HCEC 1CT (cell line): ENCODE measurements at regions not wholly inside any gene's neighbourhood (a gene's known extent, or its start where the extent isn't known, plus 50 kb on each side); places are given as distances from the start of the nearest gene placed in this dataset.

Experiments
- DNase-seq: peaks from one replicate; pipeline ENCODE4 v3.0.0-alpha.2; 2017

DNA sequence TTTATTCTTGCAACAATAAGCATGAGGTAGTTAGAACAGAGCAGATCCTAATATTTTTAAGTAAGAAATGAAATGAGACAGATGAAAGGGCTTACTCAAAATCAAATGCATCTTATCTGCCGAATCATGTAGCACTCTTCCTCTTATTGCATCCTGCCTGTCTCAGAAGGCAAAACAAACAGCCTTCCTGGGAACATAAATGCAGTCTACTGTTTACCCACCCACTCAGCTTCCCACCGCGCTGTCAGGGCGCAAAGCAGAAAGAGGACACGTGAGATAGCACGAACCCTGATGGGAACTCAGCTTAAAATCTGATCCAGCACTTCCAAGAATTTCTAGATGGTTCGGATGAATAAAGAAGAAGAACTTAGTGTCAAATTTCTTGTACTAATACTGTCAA is 114.4 kb upstream of the CDK1 start:
- DNase-seq, result no peak

DNA sequence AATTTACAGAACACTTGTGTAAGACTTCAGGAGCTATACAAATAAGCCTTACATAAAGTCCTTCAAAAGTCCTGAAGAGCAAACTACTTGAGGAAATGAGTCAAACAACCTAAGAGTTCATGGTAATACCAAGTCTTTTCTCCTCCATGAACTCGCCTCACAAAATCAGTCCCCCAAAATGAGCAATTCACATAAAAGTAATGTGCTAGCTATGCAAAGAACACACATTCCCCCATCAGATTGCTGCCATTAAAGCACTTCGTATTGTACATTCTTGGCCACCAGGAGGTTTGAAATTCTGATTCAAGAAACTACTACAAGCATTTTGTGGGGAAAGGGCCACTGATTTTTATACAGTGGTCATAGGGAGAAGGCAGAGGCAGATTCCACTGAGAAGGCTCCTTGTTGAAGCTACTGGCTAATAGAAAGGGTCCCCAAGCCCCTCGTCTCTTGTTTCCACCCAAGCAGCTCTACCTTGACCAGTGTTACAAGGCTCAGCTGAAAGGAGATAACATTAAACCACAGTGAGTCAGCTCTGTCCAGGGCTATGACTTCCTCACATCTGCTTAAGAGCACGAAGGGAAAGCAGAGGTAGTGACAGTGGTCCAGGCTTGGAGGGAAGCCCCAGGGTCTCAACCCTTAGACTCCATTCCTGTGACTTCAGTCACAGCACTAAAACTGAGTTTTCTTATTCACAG is 115.2 kb upstream of the CDK1 start:
- no peak for DNase-seq

DNA sequence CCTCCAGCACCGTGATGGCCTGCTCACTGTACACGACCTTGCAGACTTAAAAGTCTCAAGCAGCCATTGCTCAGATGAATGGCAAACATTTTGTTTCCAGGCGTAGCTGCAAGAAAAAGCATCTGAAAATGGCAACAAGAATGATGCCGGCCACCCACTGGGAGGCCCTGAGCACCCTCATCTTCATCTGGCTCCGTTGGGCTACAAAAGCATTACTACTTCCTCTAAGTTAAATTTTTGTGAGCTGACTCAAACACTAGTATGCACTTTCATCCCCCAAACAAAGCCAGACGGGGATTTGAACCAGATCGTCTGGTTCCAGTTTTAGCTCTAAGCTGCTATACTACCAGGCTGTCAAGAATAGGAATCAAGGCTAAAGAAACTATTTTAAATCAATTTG is 116.6 kb upstream of the CDK1 start:
- DNase-seq, result peak; percentile 71

DNA sequence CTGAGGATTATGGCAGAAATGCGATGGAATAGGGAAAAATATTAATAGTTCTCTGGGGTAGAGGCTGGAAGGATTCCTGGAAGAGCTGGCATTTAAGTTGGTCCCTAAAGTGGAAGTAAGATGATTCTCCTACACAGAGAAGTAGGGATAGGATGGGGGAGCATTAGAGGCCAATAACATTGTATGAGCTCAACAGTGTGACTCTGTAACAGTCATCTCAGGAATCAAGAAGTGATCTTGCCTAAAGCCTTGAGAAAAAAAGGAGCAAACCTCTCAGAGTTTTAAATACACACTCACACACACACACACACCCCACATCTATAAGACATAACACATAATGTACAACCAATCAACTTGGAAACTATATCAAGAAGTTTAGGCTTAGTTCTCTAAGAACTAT is 117.7 kb upstream of the CDK1 start:
- no peak for DNase-seq

DNA sequence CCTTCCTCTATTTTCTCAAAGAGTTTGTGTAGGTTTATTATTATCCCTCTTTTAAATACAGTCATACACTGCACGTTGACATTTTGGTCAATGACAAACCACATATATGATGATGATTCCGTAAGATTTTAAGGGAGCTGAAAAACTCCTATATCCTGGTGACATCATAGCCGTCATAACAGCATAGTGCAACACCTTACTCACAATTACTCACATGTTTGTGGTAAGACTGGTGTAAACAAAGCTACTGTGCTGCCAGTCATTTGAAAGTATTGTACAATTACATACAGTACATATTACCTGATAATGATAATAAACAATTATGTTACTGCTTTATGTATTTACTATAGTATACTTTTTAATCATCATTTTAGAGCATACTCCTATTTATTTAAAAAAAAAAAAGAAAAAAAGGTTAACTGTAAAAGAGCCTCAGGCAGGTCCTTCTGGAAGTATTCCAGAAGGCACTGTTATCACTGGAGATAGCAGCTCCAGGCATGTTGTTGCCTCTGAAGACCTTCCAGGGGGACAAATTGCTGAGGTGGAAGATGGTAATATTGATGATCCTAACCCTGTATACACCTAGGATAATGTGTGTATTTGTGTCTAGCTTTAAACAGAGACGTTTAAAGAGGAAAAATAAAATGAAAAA is 123.3 kb upstream of the CDK1 start:
- peak; percentile 63 for DNase-seq

DNA sequence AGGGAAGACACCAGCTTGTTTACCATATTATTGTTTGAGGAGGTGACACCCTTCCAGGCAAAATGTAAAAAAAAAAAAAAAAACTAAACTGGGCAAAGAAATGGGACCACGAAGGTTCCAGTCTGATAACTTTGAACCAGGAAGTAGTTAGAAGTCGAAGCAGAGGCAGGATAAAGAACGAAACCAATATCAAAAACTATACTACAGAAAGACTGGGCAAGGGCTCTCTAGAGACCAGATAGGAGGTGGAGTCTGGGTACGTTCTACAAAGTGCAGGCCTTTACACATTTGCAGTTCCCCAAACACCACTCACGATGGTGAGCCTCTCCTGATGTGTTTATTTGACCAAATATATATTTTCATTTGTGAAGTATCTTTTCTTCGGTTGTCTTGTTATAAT is 125.7 kb upstream of the CDK1 start:
- no peak for DNase-seq

DNA sequence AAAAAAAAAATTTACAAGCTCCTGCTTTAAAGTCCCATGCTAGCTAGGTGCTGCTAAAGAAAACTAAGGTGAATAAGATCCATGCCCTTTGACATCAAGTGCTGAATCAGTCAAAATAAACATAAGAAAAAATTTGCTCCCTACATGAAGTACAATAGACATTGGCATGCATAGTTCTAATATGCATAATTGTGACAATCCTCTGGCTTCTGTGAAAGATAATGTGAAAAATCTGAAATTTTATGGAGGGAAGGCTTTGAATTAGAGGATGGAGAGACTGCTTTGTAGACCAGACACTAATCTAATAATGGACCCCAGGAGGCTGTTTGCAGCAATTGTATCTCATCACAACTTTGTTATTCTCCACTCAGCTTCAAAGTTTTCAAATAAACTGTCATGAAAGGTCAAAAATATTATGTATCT is 127.9 kb upstream of the CDK1 start:
- DNase-seq, result no peak

DNA sequence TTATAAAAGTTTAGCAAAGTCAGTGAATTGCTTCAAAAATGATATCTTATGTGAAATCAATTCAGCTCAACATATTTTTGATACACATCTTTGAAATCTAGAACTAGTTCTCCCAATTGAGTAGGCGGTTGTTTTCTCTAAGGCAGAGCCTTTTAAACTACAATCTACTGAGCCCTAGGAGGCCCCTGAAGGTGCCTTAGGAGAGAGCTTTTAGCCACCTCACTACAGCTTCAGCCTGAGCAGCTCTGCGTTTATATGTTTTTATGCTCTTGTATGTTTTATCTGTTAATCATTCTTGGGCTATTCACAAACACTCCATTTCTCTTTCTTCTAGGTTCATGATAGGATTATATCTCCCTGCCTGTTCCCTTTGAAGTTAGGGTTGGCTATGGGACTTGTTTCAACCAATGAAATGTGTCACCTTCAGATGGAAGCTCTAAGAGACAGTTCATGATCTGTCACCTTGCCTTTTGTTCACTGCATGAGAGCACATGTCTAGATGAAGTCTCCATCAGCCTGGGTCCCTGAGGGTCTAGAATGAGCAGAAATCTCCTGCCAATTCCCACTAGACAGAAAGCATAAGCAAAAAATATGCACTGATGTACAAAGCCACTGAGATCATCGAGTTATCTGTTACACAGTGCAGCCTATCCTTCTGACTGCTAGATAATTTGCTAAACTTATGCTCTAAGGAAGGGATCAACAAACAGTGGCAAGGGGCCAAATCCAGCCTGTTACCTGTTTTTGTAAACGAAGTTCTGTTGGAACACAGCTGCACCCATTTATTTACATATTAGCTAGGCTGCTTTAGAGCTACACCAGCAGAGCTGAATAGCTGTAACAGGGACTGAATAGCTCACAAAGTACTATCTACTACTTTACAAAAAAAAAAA is 128.5 kb upstream of the CDK1 start:
- no peak for DNase-seq

DNA sequence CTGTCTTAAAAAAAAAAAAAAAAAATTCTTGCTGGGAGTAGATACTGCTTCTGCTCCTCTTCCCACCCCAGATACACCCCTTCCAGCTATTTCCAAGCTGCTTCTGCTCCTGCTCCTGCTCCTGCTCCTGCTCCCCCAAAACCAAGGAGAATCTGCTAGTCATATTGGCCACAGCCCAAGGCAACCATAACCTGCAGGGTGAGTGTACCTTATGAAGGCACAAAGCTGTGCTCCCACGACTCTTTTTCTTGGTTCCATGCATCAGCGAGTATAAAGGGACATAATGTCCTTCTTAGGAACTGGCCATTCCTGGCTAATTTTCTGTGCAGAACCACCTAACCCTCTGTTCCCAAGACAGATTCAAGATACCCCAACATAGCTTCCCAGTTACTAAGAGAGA is 129.5 kb upstream of the CDK1 start:
- DNase-seq, result no peak

DNA sequence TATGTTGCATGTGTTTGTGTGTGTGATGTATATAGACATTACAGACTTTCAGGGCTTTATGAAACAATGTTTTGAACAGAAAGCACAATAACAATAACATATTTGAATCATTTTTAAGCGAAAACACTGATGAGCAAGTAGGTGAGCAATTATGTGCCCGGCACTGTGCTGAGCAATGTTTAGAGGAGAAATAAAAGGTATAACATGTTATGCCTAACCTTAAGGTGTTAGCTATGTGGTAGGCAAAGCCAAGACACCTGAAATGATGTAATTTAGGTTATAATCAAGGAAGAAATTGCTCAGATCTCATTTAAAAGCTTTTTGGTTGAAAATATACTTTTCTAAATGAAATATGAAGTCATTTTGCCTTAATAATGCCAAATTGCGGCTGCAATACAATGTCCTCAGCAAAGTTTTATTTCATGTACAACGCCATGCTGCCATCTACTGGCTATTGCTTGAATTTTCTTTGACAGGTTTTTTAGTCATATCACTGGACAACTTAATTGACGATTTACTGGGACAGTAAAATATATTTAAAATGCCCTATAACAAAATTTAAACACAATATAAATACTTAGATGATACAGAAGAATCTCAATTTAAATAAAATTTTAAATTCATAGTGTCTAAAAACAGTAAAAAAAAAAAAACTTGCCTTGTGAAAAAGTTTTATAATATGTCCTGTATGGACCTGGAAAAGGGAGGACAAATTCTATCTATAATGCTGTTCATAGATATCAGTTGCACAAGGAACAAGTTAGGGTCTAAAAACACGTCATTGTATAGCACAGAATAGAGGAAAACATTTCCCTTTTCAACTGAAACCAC is 131.1 kb upstream of the CDK1 start:
- peak; percentile 28 for DNase-seq

DNA sequence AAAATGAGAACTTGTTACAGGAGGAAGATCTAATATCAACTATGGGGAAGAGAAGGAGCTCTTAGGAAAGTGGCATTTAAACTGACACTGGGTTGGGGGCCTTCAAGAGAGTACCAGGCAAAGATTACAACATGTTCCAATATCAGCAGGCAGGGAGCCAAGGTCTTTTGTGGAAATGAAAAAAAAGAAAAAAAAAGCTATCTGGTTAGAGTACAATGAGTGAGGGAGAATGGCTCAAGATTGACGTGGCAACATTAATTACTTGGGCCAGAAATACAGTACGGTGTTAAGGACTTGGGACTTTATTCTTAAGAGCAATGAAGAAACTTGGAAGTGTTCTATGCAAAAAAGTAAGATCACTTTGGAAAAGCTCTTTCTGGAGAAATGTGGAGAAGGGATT is 132.3 kb upstream of the CDK1 start:
- no peak for DNase-seq

DNA sequence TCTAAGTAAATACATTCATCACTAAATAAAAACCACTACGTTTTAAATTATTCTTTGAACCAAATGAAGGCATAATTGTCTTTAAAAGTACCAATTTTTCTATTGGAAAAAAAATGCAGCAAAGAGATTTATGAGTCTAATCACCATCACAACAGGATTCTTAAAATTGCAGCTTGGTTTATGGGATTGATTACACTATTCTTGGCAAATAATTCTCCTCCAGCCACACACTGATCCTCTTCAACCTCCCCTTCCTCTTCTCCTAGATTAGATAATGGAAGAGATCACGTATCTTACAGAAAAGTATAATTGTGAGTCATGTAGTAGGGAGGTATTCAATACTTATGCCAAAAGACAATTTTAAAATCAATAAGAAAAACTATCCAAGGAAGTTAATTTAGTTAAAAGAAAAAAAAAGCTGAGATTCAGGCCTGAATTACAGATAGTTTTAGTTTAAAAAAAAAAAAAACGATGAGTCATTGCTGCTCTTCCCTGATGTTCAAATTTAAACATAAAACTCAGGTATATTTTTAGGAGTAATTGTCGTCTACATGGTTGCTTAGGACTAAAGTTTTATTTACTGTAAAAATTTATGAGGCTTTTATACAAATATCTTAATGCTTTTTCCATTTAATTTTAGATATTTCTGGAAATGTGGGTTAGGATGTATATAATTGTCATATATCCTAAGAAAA is 133.7 kb upstream of the CDK1 start:
- DNase-seq, result no peak

DNA sequence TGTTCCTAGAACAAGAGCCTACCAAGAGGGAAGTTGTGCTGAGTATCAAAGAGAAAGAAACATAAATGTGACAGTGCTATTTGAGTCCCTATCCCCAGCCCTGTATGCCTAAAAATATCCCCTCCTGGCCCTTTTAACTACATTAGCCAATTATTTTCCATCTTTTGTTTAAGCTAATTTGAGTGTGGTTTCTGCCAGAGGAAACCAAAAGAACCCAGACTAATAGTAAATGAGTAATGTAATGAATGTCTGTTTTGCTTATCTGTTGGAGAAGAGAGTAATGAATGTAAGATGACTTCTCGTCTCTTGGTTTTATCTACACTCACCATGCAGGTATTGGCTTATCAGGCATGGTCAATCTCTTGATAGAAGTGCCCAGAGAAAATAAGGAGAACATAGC is 134.4 kb upstream of the CDK1 start:
- no peak for DNase-seq

DNA sequence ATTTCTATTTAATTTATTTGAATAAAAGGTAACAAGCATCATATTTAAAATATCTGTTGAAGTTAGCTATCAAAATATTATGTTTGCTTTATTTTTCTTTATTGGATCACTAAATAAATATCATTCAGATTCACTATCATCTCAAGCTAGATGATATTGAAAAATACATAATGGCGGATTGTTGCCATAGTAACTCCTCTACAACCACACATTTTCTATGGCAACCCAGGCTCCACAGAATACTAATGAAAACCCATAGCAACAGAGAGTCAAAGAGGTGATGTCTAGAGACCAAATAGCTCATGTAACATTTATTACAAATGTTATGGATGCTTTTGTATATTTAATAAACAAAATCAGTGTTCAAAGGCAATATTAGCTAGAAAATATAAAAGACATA is 148.9 kb upstream of the CDK1 start:
- DNase-seq, result no peak

DNA sequence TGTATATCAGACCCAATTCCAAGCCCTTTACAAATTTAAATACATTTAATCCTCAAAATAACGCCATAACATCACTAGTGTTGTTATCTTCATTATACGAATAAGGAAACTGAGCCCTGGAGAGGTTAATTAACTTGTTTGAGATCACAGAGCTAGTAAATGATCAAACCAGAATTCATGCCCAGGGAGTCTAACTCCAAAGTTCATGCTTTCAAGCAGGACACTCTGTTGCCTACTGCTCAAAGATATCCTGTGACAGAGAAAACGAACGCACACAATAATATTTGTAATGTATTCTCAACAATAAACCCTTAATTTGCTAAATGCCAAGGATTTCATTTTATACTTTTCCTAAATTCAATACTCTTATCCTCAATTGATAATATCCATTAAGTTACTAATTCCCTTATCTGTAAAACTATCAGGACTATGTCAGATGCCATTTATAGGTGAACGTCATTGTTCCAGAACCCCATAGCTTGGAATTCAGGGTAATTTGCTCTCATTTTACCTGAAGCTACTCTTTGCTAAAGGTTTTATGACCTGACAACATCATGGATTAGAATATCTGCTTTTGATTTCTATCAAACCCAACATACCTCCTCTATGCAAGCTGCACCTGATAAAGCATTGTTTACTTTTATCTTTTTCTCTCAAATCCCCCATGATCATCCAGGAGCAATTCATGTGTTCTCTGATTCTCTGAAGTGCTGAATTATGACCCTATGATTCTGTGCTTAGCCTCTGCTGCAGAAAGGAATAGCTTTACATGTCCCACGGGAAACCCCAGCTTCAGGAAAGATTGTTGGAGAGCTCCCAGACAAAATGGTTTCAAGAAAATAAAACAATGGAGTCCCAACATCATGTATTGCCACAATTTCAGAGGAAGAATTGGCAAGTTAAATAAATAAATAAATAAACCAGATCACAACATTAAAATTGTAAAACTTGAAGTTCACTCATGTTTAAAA is 150.2 kb upstream of the CDK1 start:
- no peak for DNase-seq

DNA sequence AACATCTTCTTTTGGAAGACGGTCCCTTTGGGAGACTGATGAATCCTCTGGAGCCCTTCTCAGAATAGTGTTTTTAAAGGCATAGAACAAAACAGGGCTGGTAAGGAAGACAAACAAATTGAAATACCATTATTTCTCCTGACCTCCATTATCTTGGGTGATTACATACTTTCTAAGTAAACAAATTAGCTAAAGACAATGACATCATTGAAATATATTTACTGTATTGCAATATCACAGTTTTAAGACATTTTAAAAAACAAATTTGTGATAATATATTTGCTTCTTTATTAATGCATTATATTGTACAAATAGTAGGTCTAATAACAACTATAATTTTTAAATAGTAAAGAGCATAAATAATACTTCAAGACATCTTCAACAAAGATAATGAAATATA is 152.2 kb upstream of the CDK1 start:
- no peak for DNase-seq

DNA sequence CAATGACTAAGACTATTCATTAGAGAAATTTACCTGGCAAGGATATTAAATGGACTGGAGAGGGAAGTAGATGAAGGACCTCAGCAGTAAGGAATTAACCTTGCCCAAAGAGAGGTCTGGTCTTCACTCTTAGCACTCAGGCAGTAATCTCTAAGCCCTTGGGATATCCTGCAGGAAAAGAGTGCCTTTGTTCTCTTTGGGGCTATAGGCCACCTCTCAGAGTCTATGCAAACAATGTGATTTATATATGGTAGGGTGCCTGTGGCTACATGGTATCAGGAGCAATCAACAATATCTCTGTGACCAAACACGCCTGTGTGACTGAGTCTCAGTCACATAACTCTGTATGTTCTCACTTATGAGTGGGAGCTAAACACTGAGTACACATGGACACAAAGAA is 154.7 kb upstream of the CDK1 start:
- DNase-seq, result no peak

DNA sequence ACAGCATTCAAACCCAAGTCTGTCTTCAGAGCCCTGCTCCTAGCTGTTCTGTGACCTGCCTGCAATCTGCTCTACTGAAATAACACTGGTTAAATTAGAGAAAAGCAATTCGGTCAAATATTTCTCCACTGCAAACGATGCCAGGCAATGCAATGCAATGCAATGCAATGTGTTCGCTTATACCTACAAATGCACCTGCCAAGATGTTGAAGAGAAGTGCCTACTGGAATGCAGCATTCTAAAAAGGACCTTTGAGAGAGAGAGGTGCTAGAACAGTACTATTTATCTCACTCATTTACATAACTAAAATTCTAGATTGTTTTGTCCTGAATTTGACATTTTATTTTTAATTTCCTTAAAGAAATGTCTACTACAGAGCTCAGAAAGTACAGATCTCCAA is 157.3 kb upstream of the CDK1 start:
- DNase-seq, result no peak

DNA sequence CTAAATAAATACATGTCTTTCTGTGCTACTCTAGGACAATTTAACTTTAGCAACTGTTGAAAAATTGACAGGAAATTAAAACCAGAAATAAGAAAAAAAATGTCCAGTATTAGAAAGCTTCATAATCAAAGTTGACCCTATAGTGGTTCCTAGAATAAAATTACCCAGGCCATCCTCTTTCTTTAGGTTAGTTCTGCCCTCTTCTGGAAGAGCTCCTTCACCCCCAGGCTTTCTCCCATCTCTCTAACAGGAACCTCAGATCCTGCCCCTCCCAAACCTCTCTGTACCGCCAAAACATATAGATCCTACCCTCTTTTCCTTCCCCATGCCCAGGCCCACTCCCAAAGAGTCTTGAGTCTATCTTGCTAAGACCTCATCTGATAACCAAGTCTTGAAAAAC is 159.4 kb upstream of the CDK1 start:
- DNase-seq, result no peak

DNA sequence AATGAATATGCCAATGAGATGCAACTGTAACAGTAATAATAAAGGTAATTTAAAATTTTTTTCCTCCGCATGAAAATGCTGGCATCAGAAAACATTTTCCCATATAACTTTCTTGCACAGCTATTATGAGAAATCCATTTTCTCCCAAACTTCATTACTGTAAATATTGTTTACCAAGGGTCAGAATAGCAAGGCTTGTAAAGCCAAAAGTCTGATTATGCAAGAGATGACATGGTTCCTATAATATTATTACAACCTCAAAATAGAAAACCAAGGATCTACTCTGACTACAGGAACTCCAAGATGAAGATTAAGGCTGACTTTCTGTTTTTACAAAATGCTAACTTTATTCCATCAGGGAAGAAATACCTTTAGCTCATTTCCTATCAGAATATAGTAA is 162.7 kb upstream of the CDK1 start:
- DNase-seq, result no peak

DNA sequence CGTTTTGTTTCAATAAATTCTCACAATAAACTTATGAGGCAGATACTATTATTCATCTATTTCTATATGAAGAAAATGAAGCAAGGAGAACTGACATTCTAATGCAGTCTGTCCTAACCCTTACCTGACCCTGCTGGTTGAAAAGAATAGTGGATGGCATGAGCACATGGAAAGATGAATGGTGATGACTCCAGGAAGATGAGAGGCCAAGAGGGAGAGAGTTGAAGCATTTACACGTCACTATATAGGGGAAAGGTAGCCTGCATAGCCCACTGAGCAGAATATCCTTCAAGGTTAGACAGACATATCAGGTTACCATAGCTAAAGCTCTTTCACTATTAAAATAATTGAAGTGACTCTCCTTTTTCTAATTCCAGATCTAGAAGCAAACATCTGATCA is 163.9 kb upstream of the CDK1 start:
- no peak for DNase-seq
